ENCODE measurements at regions not wholly inside any gene's neighbourhood (a gene's known extent, or its start where the extent isn't known, plus 50 kb on each side); places are given as distances from the start of the nearest gene placed in this dataset.
"Not testable (repeated sequence)": the region's sequence is repeated elsewhere in the genome, so short reads cannot be mapped to it uniquely, and the experiment has no call there.

- no peak for DNase-seq (ENCODE audit: low spot score)
Observed at GRCh38 chr17:72556944-72557826, 436.4 kb downstream of the SOX9 start.

GRCh38 chr17:72558971-72559476 is 438.2 kb downstream of the SOX9 start:
- no peak for DNase-seq (ENCODE audit: low spot score)

DNA sequence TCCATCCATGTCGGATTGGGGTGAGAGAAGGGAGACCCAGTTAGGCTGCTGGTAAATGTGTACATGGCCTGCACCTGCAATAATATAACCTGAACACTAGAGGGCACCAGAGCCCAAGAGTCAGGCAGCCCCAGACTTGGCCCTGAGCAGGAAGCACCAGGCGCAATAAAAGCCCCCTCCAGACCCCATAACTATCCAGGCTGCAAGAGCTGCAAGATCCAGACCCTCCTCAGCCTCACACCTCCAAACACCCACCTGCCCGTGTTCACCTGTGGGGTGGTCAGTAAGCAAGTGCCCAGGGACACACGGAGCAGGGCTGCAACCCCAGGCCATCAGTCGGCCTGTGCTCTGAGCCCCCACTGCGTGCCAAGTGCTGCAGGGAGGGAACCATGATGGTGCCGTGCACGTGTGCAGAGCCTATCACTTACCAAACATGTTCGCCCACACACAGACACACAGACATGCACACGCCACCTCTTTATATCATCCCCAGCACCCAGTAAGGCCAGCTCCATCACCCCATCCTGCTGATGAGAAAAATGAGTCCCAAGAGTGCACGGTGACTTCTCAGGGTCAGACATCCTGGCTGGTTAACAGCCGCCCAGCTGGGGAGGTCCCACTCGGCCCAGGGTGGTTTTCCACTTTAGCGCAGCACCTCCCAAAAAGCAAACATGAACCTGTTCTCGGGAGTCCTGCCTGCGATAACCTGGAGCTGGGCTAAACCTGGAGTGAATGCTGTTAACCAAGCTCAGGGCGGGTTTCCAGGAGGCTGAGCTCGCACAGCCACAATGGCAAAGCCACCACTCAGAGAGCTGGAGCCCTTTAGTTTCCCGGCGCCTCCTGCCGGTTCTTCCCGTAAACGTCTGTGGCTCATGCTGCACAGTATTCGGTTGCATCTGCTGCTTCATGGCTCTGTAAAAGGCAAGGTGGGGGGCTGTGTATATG is 439.8 kb downstream of the SOX9 start:
- no peak for DNase-seq (ENCODE audit: low spot score)

DNA sequence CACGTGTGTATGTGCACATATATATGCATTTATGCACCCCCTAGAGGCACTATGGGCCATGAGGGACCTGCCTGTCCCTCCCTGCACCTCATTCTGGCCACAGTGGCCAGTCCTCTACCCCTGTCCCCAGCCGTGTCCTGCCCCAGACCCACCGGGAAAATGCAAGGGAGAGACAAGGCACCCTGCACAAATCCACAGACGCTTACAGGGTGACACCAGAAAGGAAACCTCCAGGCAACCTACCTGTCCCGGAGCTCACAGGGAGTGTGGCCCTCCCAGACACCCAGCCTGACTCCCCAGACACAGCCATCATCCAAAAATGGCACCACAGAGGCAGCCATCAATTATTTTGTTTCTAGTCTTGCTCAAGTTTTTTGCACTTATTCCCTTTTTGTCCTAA is 440.4 kb downstream of the SOX9 start:
- no peak for DNase-seq (ENCODE audit: low spot score)

DNA sequence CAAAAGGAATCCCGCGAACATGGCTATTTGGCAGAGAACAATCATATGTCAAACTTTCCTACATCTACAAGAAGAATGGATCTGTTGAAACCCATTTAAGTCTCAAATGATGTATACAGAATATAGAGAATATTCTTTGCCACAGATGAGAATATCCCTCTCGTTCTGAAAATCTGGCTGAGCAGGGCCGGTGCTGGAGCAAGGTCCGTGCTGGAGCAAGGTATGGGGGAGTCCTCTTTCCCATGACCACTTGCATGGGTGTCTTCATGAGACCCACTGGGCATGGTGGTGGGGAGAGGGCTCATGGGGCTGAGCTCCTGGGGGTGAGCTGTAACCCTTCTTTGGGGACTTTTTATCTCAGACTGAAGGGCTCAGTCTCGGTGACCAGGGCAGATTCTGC is 440.9 kb downstream of the SOX9 start:
- DNase-seq (ENCODE audit: low spot score) = no peak

GRCh38 chr17:72562615-72563188 is 441.9 kb downstream of the SOX9 start:
- no peak for DNase-seq (ENCODE audit: low spot score)

DNA sequence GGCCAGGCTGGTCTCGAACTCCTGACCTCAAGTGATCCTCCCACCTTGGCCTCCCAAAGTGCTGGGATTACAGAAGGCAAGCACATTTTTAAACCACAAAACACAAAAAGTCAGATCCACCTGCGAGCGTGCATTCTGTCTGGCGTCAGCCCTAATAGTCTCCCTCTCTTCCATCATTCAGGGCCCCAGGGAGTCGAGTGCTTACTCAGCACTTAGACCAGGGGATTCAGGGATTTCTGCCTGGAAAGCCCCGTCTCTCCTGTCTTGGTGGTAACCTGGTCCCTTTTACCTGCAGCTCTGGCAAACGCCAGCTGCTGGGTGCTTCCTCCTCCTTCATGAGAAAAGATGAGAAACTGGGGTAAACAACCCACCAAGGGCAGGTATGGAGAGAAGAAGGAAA is 443.1 kb downstream of the SOX9 start:
- no peak for DNase-seq (ENCODE audit: low spot score)

DNA sequence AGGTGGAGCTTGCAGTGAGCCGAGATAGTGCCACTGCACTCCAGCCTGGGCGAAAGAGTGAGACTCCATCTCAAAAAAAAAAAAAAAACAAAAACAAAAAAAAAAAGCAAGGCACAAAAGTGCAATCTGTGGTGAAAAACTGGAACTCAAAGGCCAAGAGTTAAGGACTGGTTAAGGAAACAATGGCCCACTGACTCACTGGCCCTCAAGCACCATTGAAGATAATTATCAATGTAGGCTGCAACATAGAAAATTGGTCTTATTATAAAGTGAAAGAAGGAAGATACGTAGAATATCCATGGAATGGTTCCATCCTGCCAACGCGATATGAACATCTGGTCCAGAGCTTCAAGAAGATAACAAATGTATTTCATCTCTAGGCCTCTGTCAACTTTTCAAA is 444.2 kb downstream of the SOX9 start:
- DNase-seq (ENCODE audit: low spot score) = no peak

DNA sequence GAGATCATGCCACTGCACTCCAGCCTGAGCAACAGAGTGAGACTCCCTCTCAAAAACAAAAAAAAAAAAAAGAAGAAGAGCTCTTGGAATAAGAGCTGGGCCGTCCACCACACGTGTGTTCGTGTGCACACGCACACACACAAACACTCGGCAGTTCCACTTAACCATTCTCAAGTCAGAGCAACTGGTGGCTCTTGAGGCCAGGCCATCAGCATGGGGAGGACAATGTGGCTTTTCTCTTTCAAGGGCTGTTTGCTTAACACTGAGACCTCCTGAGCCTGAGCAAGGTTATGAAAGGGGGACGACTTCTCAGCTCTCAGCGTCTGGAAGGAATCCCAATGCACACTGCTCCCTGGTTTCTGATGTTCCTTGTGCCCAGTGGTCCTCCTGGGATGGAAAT is 444.9 kb downstream of the SOX9 start:
- no peak for DNase-seq (ENCODE audit: low spot score)

- no peak for DNase-seq (ENCODE audit: low spot score)
Observed at GRCh38 chr17:72566671-72567484, 446.1 kb downstream of the SOX9 start.

DNA sequence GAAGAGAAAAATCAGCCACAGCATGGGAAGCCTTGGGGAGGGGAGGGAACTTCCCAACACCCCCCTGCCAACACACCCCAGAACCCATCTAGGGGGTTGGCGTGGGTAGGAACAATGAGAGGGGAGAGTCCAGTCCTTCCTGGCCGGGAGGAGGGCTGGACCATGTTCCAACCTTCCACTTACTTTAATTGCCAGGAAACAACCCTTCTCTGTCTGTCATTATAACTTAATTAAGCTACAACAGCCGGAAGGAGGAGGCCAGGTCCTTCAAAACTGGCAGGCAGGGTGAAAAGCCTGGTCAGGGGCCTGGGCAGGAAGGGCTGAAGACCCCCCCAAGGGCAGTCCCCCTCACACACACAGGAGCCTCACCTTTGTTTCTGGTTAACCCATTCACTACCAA is 447.0 kb downstream of the SOX9 start:
- DNase-seq (ENCODE audit: low spot score) = no peak

GRCh38 chr17:72569148-72569946 is 448.5 kb downstream of the SOX9 start:
- no peak for DNase-seq (ENCODE audit: low spot score)

- DNase-seq (ENCODE audit: low spot score) = no peak
Observed at GRCh38 chr17:72571813-72572396, 451.1 kb downstream of the SOX9 start.

- DNase-seq (ENCODE audit: low spot score) = no peak
Observed at GRCh38 chr17:72572604-72573491, 452.0 kb downstream of the SOX9 start.

DNA sequence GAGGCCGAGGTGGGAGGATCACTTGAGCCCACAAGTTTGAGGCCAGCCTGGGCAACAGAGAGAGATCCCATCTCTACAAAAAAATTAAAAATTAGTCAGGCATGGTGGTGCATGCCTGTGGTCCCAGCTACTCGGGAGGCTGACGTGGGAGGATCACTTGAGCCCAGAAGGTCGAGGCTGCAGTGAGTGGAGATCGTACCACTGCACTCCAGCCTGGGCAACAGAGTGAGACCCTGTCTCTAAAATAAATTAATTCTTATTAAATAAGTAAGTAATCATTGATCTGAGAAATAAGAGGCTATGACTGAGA is 452.6 kb downstream of the SOX9 start:
- not testable (repeated sequence) for DNase-seq (ENCODE audit: low spot score)

DNA sequence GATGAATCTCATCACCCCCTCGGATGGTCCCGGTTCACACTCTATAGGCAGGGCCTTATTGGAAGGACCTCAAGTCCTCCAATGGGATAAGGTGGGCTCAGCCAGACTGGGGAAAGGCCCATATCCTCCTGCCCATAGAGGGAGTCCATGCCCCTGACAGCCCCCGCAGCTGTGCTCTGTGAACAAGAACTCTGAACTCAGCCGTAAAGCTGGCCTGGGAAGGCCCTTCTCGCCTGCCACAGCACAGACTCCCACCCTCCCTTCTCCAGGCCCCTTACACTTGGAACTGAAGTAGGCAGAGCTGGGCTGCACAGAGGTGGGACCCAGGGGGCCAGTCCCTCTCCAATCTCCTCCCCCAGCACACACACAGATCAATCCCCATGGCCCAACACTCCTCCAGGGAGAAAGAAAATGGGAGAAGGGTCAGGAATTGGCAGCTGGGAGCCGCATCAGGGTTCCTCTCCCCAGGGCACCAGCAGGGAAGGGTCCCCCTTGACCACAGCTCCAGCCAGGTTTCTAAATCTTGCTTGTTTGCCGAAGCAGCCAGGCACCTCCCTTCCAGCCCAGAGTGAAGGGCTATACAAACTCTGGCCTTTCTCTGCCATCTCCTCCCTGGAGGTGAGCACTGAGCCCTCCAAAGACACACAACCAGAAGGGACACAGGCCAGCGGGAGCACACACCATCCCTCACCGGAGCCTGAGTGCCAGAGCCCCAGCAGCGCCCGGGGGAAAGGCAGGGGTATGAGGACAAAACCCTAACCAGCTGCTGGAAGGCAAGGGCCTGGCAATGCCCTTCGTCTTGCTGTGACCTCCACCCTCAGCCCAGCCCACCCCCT is 454.1 kb downstream of the SOX9 start:
- no peak for DNase-seq (ENCODE audit: low spot score)

- DNase-seq (ENCODE audit: low spot score) = no peak
Observed at GRCh38 chr17:72575542-72576233, 454.9 kb downstream of the SOX9 start.

DNA sequence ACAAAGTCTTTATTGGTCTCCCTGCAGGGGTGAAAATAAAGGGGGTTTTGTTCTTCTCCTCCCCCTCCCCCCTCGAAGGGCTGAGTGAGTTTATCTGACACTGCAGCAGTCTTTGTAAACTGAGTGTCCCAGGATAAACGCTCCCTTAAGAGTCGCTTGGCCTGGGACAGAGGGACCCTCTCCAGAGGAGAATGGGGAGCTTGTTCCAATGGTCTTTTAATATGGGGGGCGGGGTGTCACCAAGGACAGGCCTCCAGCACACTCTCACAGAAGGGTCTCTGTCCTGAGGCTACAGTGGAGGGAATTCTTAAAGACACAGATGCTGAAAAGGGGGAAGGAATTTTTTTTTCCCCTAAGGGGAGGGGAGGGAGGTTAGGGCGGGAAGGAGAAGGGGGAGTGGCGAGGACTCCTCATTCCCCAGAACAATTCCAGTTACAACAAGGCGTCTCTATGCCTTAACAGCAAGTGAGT is 455.5 kb downstream of the SOX9 start:
- DNase-seq (ENCODE audit: low spot score) = no peak
